Peyer's patch (tissue), 4 donors: ENCODE measurements at regions not wholly inside any gene's neighbourhood (a gene's known extent, or its start where the extent isn't known, plus 50 kb on each side); places are given as distances from the start of the nearest gene placed in this dataset.

Source experiments
- DNase-seq, 3 donors: peaks; one replicate each; pipeline ENCODE4 v3.0.0-alpha.2; 2017 to 2019
- H3K27ac ChIP-seq, 4 donors: fragments of 200-600 bp; sonication (generic); one replicate each; pipeline ENCODE4 v1.5.1; 2016 to 2019
- H3K27me3 ChIP-seq, 2 donors: fragments of 200-600 bp; sonication (generic); one replicate each; pipeline ENCODE4 v1.5.1; 2019
- H3K36me3 ChIP-seq, 3 donors: fragments of 200-600 bp; sonication (generic); one replicate each; pipeline ENCODE4 v1.5.1; 2016 to 2019
- H3K4me1 ChIP-seq, 4 donors: fragments of 200-600 bp; sonication (generic); one replicate each; pipeline ENCODE4 v1.5.1; 2016 to 2019
- H3K4me3 ChIP-seq, 4 donors: fragments of 200-600 bp; sonication (generic); 1 replicate in 3 of 4; 2 replicates in 1 of 4; pipeline ENCODE4 v1.5.1; 2016 to 2019; ENCODE audit warnings: mild to moderate bottlenecking in 1 of 4
- H3K9me3 ChIP-seq, 4 donors: fragments of 200-600 bp; sonication (generic); one replicate each; pipeline ENCODE4 v1.5.1; 2016 to 2019; ENCODE audit warnings: mild to moderate bottlenecking in 1 of 4
- CTCF ChIP-seq, 6 experiments: fragments of 450-650 bp in 4 of 6; fragments of 200-600 bp in 2 of 6; sonication (generic) in 1 of 6; IDR thresholded peaks; one replicate each; pipeline ENCODE4 v1.5.1; 2017 to 2019; ENCODE audit warnings: antibody characterized with exemption in 6 of 6, mild to moderate bottlenecking in 3 of 6, moderate library complexity in 1 of 6
- POLR2A ChIP-seq, 2 donors: fragments of 450-650 bp; IDR thresholded peaks; one replicate each; pipeline ENCODE4 v1.5.1; 2017; ENCODE audit warnings: antibody characterized with exemption in 2 of 2, mild to moderate bottlenecking in 2 of 2, moderate library complexity in 2 of 2

DNA sequence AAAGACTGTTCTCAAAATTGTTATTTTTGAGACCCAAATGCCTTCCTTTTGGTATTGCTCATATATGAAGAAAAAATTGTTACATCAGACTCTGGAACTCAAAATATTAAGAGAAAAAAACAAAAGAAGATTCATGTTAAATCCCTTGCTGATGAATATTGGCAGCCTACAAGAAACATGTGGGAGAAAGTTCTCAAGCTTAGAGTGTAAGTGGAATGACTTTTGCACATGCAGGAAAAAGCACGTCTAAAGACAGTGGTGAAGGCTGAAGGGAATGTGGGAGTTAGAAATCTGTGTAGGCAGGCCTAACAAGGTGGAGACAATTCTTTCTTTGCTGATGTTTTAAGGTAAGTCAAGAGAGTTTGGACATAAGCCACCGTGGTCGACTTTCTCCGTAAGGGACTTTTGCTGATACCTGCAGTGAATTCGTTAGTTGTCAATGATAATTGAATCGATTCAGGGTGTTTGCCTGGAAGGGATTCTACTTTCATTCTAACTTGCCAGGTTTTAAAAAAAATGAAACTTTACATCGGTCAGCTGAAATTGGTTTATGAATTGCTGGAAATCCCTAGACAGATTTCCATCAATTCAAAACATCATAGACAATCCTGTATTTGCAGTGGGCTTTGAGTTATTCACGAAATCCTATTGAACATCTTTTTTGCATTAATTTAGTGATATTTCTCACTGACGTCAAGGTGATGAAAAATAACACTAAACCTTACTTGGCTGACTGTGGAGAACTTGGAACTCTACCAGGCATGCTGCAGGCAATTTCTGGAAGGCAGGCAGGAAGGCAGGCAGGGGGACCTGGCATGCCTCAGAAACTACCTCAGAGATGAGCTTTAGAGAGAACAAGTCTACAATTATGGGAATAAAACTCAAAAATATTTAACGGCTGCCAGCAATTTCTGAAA, 359.1 kb upstream of the ADAMTSL1 start:
- Histone ChIP-seq H3K9me3 (no peaks in the 10 kb centered on the region), H3K4me3 (no peak overlapping the region), H3K36me3 (no peaks in the 10 kb centered on the region), H3K27me3 (no peaks in the 10 kb centered on the region), H3K4me1 (no peaks in the 10 kb centered on the region), H3K27ac (no peak overlapping the region)
- no peak for DNase-seq
- TF ChIP-seq POLR2A (IDR thresholded peaks at IDR 0.05) (no peak), CTCF (IDR thresholded peaks at IDR 0.05) (no peak)

GRCh38 chr9:18118268-18118667, 355.7 kb upstream of the ADAMTSL1 start:
- Histone ChIP-seq H3K9me3 (no peaks in the 10 kb centered on the region), H3K36me3 (no peaks in the 10 kb centered on the region), H3K27ac (no peak overlapping the region), H3K27me3 (no peaks in the 10 kb centered on the region), H3K4me1 (no peaks in the 10 kb centered on the region), H3K4me3 (no peak overlapping the region)
- no peak for DNase-seq
- TF ChIP-seq POLR2A (IDR thresholded peaks at IDR 0.05) (no peak), CTCF (IDR thresholded peaks at IDR 0.05) (no peak)

GRCh38 chr9:18122171-18122570, 351.8 kb upstream of the ADAMTSL1 start:
- H3K36me3 ChIP-seq, result no peaks in the 10 kb centered on the region
- H3K9me3 ChIP-seq, result no peaks in the 10 kb centered on the region
- no peak overlapping the region for H3K27ac ChIP-seq
- H3K4me3 ChIP-seq, result no peak overlapping the region
- TF ChIP-seq POLR2A (IDR thresholded peaks at IDR 0.05), result no peak
- no peak for TF ChIP-seq CTCF (IDR thresholded peaks at IDR 0.05)
- no peaks in the 10 kb centered on the region for H3K4me1 ChIP-seq
- DNase-seq, result no peak
- H3K27me3 ChIP-seq, result no peaks in the 10 kb centered on the region

- TF ChIP-seq POLR2A (IDR thresholded peaks at IDR 0.05) (no peak), CTCF (IDR thresholded peaks at IDR 0.05) (no peak)
- no peaks in the 10 kb centered on the region for H3K36me3 ChIP-seq
- no peaks in the 10 kb centered on the region for H3K9me3 ChIP-seq
- no peaks in the 10 kb centered on the region for H3K4me1 ChIP-seq
- H3K27ac ChIP-seq, result no peak overlapping the region
- H3K4me3 ChIP-seq, result no peak overlapping the region
- no peaks in the 10 kb centered on the region for H3K27me3 ChIP-seq
- DNase-seq, result no peak
These were observed 349.2 kb upstream of the ADAMTSL1 start for GRCh38 chr9:18124760-18125159.

DNA sequence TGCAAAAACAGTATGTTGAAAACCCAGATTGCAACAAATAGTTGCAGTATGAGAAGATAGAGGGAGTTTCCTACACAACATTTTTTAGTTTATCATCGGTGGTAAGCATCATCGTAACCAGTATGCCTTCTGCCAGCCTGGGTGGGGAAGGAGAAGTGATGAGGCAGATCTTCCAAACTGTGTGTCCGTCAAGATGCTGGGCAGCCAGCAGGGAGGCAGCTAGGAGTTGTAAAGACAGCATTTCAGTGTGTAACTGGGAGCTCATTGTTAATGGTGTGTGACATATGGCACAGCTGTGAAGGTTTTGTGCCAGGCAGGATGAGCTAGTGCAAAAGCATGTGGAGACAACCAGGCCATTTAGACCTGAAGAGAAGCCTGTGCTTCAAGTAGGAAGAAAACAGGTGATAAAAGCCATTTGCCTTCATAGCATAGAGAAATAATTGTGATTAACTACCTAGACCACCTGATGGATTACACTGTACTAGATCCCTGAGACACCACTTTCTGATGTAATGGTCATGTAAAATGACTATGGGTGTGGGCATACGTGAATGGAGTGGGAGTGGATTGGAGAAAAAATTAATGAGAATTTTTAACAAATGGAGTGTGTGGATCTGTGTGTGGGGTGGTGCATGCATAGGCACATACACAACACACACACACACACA, 347.0 kb upstream of the ADAMTSL1 start:
- Histone ChIP-seq H3K4me3 (no peak overlapping the region), H3K36me3 (no peaks in the 10 kb centered on the region), H3K4me1 (no peaks in the 10 kb centered on the region), H3K27ac (no peak overlapping the region), H3K9me3 (no peaks in the 10 kb centered on the region), H3K27me3 (no peaks in the 10 kb centered on the region)
- no peak for TF ChIP-seq POLR2A (IDR thresholded peaks at IDR 0.05)
- no peak for TF ChIP-seq CTCF (IDR thresholded peaks at IDR 0.05)
- DNase-seq, result no peak
